HG02884 (cell line): ENCODE measurements at regions not wholly inside any gene's neighbourhood (a gene's known extent, or its start where the extent isn't known, plus 50 kb on each side); places are given as distances from the start of the nearest gene placed in this dataset.
A peak's percentile ranks its signal among the peaks of the same experiment; 100 is the strongest.
"Not testable (repeated sequence)": the region's sequence is repeated elsewhere in the genome, so short reads cannot be mapped to it uniquely, and the experiment has no call there.

Experiments used
- ATAC-seq: cut with Tn5 transposase; IDR thresholded peaks from one replicate; pipeline ENCODE4 v1.9.1; 2021; ENCODE audit warnings: mild to moderate bottlenecking, moderate library complexity; ENCODE audit not compliant: unreplicated experiment

DNA sequence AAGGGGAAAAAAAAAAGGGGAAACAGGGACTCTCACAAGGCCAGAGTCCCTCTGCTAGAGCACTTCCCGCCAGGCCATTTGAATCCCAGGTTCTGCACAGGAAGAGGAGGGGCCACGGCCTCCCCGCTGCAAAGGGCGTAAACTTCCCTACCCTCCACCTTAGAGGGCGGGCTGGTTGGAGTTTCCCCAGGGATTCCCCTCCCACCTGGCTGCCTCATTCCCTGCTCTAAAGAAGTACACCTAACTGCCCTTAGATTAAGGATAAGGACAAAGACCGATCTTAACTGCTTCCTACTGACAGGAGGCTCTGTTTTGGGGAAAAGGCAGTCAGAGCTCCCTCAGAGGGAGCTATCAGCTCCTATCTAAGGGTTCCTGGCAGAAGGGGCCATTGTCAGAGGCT, 102.0 kb upstream of the ARMC3 start:
- ATAC-seq, result no peak

DNA sequence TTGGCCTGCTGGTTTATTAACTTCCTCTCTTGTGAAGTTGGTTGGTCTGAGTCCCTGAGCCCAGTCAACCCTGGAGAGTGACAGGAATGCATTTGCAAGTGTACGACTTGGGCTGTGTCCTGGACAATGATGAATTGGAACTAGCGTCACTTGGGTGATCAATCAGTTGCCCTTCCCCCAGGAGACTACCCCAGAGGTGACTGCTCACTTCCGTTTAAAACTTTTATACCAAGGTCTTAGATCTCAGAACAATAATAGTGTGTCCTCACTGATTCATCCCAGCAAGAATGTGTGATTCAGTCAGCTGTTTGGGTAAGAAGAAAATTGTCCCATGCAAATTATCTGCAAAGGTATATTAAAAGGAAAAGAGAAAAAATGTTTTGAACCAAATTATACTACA, 102.9 kb upstream of the ARMC3 start:
- no peak for ATAC-seq

- no peak for ATAC-seq
Observed at GRCh38 chr10:22824520-22824919, 103.3 kb upstream of the ARMC3 start.

GRCh38 chr10:22823109-22823508, 104.7 kb upstream of the ARMC3 start:
- peak; percentile 84 for ATAC-seq

- ATAC-seq, result not testable (repeated sequence)
Observed at GRCh38 chr10:22821921-22822320, 105.9 kb upstream of the ARMC3 start.

- ATAC-seq, result no peak
Observed at GRCh38 chr10:22821501-22821900, 106.4 kb upstream of the ARMC3 start.

DNA sequence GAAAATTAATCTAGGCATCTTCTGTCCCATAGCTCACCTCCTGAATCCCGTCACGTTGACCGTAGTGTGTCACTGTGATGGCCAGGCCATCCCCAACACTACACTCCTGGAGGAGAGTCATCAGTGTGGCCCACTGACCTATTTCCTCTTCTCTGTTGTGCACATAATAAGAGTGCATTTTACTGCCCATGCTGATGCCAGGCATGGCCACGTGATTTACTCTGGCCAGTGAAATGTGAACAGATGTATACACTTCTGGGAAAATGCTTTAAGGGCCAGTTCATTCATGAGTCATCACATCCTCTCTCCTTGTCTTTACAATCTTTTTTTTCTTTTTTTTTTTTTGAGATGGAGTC, 101.9 kb upstream of the PIP4K2A start:
- ATAC-seq, result no peak

GRCh38 chr10:22810643-22811465, 96.5 kb upstream of the PIP4K2A start:
- ATAC-seq, result no peak

- ATAC-seq, result no peak
Observed at GRCh38 chr10:22807238-22807637, 92.9 kb upstream of the PIP4K2A start.

DNA sequence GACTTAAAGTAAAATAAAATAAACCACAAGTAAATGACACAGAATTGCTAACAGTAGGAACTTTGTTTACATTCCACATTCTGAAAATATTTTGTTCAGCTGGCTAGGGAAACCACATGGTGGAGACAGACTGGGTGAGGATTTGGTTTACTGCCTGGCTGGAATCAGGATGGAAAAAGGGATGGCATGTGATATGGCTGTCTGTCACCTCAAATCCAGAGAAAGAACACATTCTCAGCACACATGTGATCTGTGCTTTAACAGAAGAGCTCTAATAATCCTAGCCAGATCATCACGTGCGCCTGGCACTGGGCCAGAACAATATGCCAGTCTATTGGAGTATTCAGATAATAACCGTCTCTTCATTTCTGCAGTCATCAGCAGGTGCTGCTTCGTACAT, 90.9 kb upstream of the PIP4K2A start:
- no peak for ATAC-seq

DNA sequence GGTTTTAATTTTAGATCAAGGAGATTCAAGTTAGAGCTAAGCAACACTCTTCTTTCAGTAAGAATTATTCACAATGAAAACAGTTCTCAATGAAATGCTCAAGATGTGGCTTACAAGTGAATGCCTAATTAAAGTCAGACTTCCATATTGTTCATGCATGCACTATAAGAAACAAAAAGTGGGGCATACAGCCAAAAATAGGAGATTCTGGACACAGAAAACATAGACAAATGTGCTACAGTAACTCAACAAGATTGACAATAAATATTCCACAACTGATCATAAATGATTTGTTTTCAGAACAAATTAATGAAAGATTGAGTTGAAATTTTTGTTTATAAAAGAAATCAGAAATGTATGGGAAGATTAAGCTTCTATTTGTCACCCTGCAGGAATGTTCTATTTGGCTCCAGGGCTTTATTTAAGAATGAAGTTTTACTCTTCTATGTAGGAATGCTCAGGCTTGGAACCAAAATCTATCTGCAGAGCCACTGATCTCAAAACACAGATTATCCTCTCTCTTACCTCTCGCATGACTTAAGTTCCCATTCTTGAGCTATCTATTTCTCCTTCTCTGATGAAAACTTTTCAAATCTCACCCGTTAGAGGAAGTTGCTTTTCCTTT, 89.0 kb upstream of the PIP4K2A start:
- no peak for ATAC-seq

GRCh38 chr10:22801785-22802184, 87.4 kb upstream of the PIP4K2A start:
- no peak for ATAC-seq

- not testable (repeated sequence) for ATAC-seq
Observed at GRCh38 chr10:22797796-22798195, 83.4 kb upstream of the PIP4K2A start.

- no peak for ATAC-seq
Observed at GRCh38 chr10:22795546-22795945, 81.2 kb upstream of the PIP4K2A start.

DNA sequence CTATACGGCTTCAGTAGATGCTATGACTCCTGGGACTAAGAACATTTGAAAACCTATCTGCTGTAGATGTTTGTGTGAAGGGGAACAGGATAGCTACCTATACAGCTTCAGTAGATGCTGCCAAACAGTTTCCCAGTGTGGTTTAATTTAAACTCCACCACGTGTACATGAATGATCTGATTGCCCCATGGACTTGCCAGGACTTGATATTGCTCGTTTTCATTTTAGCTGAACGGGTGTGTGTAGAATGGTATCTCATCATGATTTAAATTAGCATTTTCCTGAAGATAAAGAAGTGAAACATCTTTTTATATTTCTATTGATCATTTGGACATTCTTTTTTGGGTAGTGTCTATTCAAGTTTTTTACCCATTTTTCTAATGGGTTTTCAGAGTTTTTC, 77.8 kb upstream of the PIP4K2A start:
- no peak for ATAC-seq

- ATAC-seq, result no peak
Observed at GRCh38 chr10:22791665-22792064, 77.3 kb upstream of the PIP4K2A start.

- no peak for ATAC-seq
Observed at GRCh38 chr10:22784668-22785067, 70.3 kb upstream of the PIP4K2A start.

DNA sequence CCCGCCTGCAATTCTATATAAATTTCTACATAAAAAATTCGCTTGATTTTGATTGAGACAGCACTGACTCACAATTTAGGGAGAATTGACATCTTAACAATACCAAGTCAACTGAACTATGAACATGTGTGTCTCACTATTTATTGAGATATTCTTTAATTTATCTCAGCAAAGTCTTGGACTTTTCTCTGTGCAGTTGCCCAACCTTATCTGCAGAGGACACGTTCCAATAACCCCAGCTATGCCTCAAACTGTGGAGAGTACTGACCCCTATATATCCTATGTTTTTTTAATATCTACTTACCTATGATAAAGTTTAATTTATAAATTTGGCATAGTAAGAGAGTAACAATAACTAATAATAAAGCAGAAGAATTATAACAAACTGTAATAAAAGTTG, 69.4 kb upstream of the PIP4K2A start:
- no peak for ATAC-seq

DNA sequence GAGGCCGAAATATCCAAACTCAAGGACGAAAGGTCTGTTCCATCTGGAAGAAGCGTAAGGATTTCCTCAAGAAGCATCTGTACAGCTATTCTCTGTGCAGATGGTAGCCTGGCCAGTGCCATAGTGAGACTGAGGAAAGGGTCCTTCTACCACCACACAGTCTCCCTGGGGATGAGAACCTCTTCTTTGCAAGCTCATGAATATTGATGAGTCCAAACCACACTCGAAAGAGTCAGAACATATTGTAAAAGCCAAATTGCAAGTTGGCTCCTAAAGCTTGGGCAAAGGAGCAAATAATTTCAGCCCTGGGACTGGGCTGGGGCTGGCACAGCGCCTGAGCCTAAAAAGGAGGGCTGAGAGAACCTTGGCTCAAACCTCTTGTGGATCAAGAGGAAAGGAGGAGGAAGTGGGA, 66.1 kb upstream of the PIP4K2A start:
- no peak for ATAC-seq

DNA sequence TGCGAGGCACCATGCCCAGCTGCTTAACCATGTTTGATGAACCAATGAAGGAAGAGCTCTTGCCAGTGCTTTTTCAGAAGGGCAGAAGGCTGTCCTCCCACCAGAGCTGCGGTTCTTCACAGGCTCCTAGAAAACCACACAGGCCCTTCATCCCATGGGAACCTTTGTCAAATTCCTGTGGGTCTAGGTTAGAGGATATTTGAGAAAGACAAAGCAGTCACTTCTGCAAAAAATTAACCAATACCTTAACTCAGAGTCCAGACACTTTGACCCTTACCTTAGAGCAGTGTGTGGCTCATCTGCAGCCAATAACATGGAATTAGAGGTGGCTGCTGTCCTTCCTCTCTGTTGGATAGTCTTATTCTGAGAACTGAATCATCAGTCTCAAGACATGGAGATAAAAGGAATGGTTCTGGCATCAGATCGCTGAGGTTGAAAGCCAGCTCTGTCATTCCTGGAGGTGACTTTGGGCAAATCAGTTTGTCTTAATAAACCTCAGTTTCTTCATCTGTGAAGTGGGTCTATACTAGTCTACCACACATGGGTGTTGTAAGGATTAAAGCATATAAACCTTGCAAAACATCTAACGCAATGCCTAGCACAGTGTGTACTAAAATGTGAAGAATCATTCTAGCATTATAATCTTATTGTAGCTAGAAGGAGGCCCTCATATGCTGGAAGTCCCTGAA, 65.1 kb upstream of the PIP4K2A start:
- ATAC-seq, result no peak

DNA sequence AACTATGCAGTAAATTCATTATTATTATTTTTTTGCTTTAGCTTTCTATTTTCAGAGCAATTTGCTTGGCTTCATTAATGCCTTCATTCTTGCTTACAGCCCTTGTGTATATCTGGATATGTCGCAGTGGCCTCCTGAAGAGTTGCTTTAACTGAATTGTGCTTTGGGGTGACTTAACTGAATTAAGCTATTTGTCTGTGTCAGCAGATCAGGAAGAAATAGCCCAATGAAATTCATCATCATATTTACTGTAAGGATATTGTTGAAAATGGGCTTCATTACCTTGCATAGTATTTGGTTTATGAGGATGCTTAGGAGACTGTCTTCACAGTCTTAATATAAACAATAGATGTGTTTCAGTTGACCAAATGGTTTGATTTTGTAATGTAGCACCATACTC, 59.7 kb upstream of the PIP4K2A start:
- no peak for ATAC-seq

DNA sequence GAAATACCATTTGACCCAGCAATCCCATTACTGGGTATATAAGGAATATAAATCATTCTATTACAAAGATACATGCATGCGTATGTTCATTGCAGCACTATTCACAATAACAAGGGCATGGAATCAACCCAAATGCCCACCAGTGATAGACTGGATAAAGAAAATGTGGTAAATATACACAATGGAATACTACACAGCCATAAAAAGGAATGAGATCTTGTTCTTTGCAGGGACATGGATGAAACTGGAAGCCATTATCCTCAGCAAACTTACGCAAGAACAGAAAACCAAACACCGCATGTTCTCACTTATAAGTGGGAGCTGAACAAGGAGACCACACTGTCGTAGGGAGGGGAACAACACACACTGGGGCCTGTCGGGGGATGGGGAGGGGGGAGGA, 57.3 kb upstream of the PIP4K2A start:
- not testable (repeated sequence) for ATAC-seq
